Adrenal gland (tissue), 5 donors: ENCODE measurements at regions not wholly inside any gene's neighbourhood (a gene's known extent, or its start where the extent isn't known, plus 50 kb on each side); places are given as distances from the start of the nearest gene placed in this dataset.

Experiments used
- POLR2A ChIP-seq, 2 donors: fragments of 450-650 bp; IDR thresholded peaks; one replicate each; pipeline ENCODE4 v1.6.1; 2017; ENCODE audit warnings: antibody characterized with exemption in 2 of 2, mild to moderate bottlenecking in 2 of 2, moderate library complexity in 1 of 2
- TF ChIP-seq, protein P1 (sequence below), 6 experiments: fragments of 450-650 bp in 4 of 6; fragments of 200-600 bp in 2 of 6; sonication (generic) in 1 of 6; IDR thresholded peaks; 1 replicate in 5 of 6; 2 replicates in 1 of 6; pipeline versions ENCODE4 v1.5.1 to v1.8.0; 2016 to 2021; ENCODE audit warnings: antibody characterized with exemption in 6 of 6, mild to moderate bottlenecking in 2 of 6, moderate library complexity in 1 of 6
- donor health status: DM: no; HTN: no; CAD: no.

GRCh38 chr11:27186580-27186979 lies 146.0 kb downstream of the BBOX1 start:
- TF ChIP-seq, protein P1, sequence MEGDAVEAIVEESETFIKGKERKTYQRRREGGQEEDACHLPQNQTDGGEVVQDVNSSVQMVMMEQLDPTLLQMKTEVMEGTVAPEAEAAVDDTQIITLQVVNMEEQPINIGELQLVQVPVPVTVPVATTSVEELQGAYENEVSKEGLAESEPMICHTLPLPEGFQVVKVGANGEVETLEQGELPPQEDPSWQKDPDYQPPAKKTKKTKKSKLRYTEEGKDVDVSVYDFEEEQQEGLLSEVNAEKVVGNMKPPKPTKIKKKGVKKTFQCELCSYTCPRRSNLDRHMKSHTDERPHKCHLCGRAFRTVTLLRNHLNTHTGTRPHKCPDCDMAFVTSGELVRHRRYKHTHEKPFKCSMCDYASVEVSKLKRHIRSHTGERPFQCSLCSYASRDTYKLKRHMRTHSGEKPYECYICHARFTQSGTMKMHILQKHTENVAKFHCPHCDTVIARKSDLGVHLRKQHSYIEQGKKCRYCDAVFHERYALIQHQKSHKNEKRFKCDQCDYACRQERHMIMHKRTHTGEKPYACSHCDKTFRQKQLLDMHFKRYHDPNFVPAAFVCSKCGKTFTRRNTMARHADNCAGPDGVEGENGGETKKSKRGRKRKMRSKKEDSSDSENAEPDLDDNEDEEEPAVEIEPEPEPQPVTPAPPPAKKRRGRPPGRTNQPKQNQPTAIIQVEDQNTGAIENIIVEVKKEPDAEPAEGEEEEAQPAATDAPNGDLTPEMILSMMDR (IDR thresholded peaks at IDR 0.05): no peak
- no peak for TF ChIP-seq POLR2A (IDR thresholded peaks at IDR 0.05)
